ENCODE measurements at regions not wholly inside any gene's neighbourhood (a gene's known extent, or its start where the extent isn't known, plus 50 kb on each side); places are given as distances from the start of the nearest gene placed in this dataset.

GRCh38 chr1:213844632-213845031, 143.1 kb upstream of the PROX1 start:
- DNase-seq, result no peak
- TF ChIP-seq, protein P1, sequence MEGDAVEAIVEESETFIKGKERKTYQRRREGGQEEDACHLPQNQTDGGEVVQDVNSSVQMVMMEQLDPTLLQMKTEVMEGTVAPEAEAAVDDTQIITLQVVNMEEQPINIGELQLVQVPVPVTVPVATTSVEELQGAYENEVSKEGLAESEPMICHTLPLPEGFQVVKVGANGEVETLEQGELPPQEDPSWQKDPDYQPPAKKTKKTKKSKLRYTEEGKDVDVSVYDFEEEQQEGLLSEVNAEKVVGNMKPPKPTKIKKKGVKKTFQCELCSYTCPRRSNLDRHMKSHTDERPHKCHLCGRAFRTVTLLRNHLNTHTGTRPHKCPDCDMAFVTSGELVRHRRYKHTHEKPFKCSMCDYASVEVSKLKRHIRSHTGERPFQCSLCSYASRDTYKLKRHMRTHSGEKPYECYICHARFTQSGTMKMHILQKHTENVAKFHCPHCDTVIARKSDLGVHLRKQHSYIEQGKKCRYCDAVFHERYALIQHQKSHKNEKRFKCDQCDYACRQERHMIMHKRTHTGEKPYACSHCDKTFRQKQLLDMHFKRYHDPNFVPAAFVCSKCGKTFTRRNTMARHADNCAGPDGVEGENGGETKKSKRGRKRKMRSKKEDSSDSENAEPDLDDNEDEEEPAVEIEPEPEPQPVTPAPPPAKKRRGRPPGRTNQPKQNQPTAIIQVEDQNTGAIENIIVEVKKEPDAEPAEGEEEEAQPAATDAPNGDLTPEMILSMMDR (IDR thresholded peaks at IDR 0.05; ENCODE audit: low read depth, low read length), result no peak
- H3K4me3 ChIP-seq (ENCODE audit: low read depth, low read length), result no peak overlapping the region

GRCh38 chr1:213852107-213852506, 135.7 kb upstream of the PROX1 start:
- H3K4me3 ChIP-seq (ENCODE audit: low read depth, low read length), result no peak overlapping the region
- TF ChIP-seq, protein P1 (IDR thresholded peaks at IDR 0.05; ENCODE audit: low read depth, low read length), result no peak
- H3K27ac ChIP-seq, result no peak overlapping the region
- DNase-seq, result no peak
- H3K36me3 ChIP-seq, result no peaks in the 10 kb centered on the region
- H3K27me3 ChIP-seq (ENCODE audit: insufficient read depth, low read depth, severe bottlenecking), result peaks cover 2% of the 10 kb centered on the region
- no peaks in the 10 kb centered on the region for H3K9me3 ChIP-seq (ENCODE audit: severe bottlenecking)

More at GRCh38 chr1:213844632-213845031, 143.1 kb upstream of the PROX1 start:
- Histone ChIP-seq H3K27ac (no peak overlapping the region), H3K36me3 (no peaks in the 10 kb centered on the region), H3K9me3 (ENCODE audit: severe bottlenecking) (no peaks in the 10 kb centered on the region), H3K27me3 (ENCODE audit: insufficient read depth, low read depth, severe bottlenecking) (no peaks in the 10 kb centered on the region)

DNA sequence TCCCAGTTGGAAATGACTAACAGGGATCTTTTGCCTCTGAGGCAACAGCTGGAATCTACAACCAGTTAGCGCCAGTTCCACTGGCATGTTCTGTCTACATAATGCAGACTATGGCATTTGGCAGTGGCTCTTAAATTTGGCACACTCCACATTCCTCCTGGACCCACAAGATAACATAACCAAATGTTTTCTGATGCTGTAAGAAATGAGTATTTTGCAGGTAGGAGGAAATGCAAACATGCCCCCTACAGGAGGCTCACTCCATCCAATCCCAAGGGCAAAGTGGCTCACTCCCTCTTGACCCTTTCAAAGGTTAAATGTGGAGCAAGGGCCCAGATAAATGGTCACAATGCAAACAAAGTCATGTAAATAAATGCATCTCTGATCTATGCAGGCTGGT, 129.2 kb upstream of the PROX1 start:
- H3K27ac ChIP-seq, result no peak overlapping the region
- TF ChIP-seq, protein P1 (IDR thresholded peaks at IDR 0.05; ENCODE audit: low read depth, low read length), result no peak
- no peak for DNase-seq
- H3K27me3 ChIP-seq (ENCODE audit: insufficient read depth, low read depth, severe bottlenecking), result peaks cover 2% of the 10 kb centered on the region
- no peaks in the 10 kb centered on the region for H3K36me3 ChIP-seq
- no peaks in the 10 kb centered on the region for H3K9me3 ChIP-seq (ENCODE audit: severe bottlenecking)
- no peak overlapping the region for H3K4me3 ChIP-seq (ENCODE audit: low read depth, low read length)

DNA sequence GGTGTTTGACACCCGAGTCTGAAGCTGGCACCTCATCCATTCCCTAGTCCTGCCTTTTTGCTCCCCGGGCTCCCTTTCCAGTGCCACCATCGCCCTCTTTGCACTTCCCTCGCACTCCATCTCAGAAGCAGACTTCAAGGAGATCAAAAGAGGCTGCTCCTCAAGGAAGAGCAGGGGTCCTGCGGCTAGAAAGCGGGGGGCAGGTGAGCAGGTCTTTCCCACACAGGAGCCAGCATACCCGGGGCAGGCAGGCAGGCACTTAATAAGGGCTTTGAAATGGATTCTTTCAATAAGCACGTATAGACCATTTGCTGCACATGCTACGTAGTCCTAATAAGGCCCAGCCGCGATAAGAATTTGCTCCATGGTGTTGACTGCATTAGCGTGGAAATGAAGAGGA, 125.9 kb upstream of the PROX1 start:
- Histone ChIP-seq H3K9me3 (ENCODE audit: severe bottlenecking) (no peaks in the 10 kb centered on the region), H3K36me3 (no peaks in the 10 kb centered on the region), H3K27me3 (ENCODE audit: insufficient read depth, low read depth, severe bottlenecking) (no peaks in the 10 kb centered on the region), H3K4me3 (ENCODE audit: low read depth, low read length) (no peak overlapping the region), H3K27ac (no peak overlapping the region)
- TF ChIP-seq, protein P1 (IDR thresholded peaks at IDR 0.05; ENCODE audit: low read depth, low read length), result no peak
- DNase-seq, result no peak

DNA sequence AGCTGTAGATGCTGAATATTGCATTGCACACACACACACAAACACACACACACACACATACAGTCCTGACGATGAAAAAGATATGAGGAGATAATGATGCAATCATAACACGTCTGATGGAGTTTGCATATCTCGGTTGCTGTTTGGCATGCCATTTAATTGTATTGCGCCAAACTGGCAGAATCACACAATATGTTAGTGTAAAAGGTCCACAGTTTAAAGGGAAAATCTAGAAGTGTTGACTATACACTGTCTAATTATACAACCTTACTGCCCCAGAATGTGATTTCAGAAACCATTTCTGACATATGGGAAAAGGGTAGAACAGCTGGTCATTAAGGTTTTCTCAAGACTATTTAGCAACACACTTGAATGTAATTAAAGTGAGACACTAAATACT, 123.7 kb upstream of the PROX1 start:
- Histone ChIP-seq H3K36me3 (no peaks in the 10 kb centered on the region), H3K4me3 (ENCODE audit: low read depth, low read length) (no peak overlapping the region), H3K9me3 (ENCODE audit: severe bottlenecking) (no peaks in the 10 kb centered on the region), H3K27ac (no peak overlapping the region), H3K27me3 (ENCODE audit: insufficient read depth, low read depth, severe bottlenecking) (no peaks in the 10 kb centered on the region)
- no peak for DNase-seq
- TF ChIP-seq, protein P1 (IDR thresholded peaks at IDR 0.05; ENCODE audit: low read depth, low read length), result no peak

DNA sequence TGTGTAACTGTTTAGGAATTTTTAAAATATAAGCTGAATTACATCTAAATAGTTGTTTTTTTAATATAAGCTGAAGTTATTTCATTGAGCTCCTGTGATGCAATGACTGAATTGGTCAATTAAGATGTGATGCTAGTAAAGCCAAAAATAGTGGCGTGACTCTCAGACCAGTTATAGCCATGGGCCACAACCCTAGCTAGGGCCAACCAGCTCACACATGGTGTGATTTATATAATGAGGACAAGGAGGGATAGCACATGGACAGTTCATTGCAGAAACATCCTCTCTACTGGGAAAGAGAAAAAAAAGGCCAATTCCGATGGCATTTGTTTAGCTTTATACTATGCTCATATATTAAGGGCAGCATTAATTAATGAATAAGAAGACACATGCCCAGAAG, 119.3 kb upstream of the PROX1 start:
- TF ChIP-seq, protein P1 (IDR thresholded peaks at IDR 0.05; ENCODE audit: low read depth, low read length), result no peak
- Histone ChIP-seq H3K27ac (no peak overlapping the region), H3K4me3 (ENCODE audit: low read depth, low read length) (no peak overlapping the region), H3K9me3 (ENCODE audit: severe bottlenecking) (no peaks in the 10 kb centered on the region), H3K27me3 (ENCODE audit: insufficient read depth, low read depth, severe bottlenecking) (no peaks in the 10 kb centered on the region), H3K36me3 (no peaks in the 10 kb centered on the region)
- DNase-seq, result no peak
